HepG2 (cell line): ENCODE measurements at regions not wholly inside any gene's neighbourhood (a gene's known extent, or its start where the extent isn't known, plus 50 kb on each side); places are given as distances from the start of the nearest gene placed in this dataset.

Experiments
- ATAC-seq: fragments of 200-7000 bp; cut with Tn5 transposase; 3 replicates; pipeline ENCODE4 v1.9.1; 2020; ENCODE audit warnings: mild to moderate bottlenecking, moderate library complexity
- BruUV-seq: library from RNA; stranded (reverse); fragments of 400-500 nt; replicated peaks from 2 replicates; lab custom pipeline; 2021; lab: Mats Ljungman, UMichigan
- CTCF ChIA-PET: fragments of 300-600 bp; formaldehyde crosslinking; extraction: SDS; loops from one replicate; lab custom pipeline; 2021; ENCODE audit warnings: low total read pairs, inconsistent platforms, low intra/inter-chr PET ratio; lab: Yijun Ruan, JAX
- POLR2A ChIA-PET: fragments of 350-600 bp; sonication (Branson Sonifier 250); formaldehyde crosslinking; loops from one replicate; lab custom pipeline; 2020; ENCODE audit warnings: antibody characterized with exemption, inconsistent platforms; lab: Yijun Ruan, JAX
- DNase-seq: peaks from one replicate; pipeline ENCODE4 v3.0.0-alpha.2; 2015; ENCODE audit warnings: low spot score
- FAIRE-seq: peaks from 3 replicates; lab custom pipeline; 2011; peaks lifted over from hg19 to GRCh38; lab: Jason Lieb, UNC
- H2AFZ ChIP-seq: one replicate; pipeline ENCODE4 v1.6.1; 2011; ENCODE audit warnings: low read length, inconsistent platforms
- H3K27ac ChIP-seq: fragments of 300-600 bp; 3 replicates; pipeline ENCODE4 v1.8.0; 2011; ENCODE audit warnings: mixed run types, mild to moderate bottlenecking, mixed read lengths, low read length, inconsistent platforms; ENCODE audit not compliant: insufficient read depth; ENCODE audit errors: extremely low read length
- H3K27me3 ChIP-seq, 2 experiments: fragments of 200-600 bp in 1 of 2; 2 replicates in 1 of 2; 3 replicates in 1 of 2; pipeline versions ENCODE4 v1.6.0 to v1.8.0; 2011; ENCODE audit warnings: low read length in 2 of 2, mild to moderate bottlenecking in 2 of 2, moderate library complexity in 2 of 2, inconsistent platforms in 1 of 2; ENCODE audit not compliant: insufficient read depth in 2 of 2, control insufficient read depth in 1 of 2
- H3K36me3 ChIP-seq, 2 experiments: fragments of 200-600 bp in 1 of 2; replicated peaks in 1 of 2; 2 replicates in 1 of 2; 3 replicates in 1 of 2; pipeline versions ENCODE4 v1.5.1 to v1.8.0; 2011; ENCODE audit warnings: low read length in 2 of 2, inconsistent platforms in 1 of 2; ENCODE audit not compliant: insufficient read depth in 2 of 2, control insufficient read depth in 1 of 2
- H3K4me1 ChIP-seq: 2 replicates; pipeline ENCODE4 v1.5.1; 2012; ENCODE audit warnings: low read length, inconsistent platforms; ENCODE audit not compliant: insufficient read depth
- H3K4me2 ChIP-seq: 2 replicates; pipeline ENCODE4 v1.6.0; 2011; ENCODE audit warnings: low read depth, low read length, inconsistent platforms
- H3K4me3 ChIP-seq, 3 experiments: fragments of 200-600 bp in 1 of 3; sonication (generic), shearing (Covaris generic) in 1 of 3; replicated peaks in 1 of 3; 2 replicates each; pipeline ENCODE4 v1.5.1; 2011 to 2016; ENCODE audit warnings: low read length in 3 of 3, inconsistent platforms in 2 of 3, low read depth in 2 of 3, mild to moderate bottlenecking in 2 of 3, control low read depth in 1 of 3, mixed read lengths in 1 of 3; ENCODE audit not compliant: insufficient read depth in 1 of 3
- H3K79me2 ChIP-seq: one replicate; pipeline ENCODE4 v1.6.1; 2011; ENCODE audit warnings: low read length, inconsistent platforms; ENCODE audit not compliant: insufficient read depth
- H3K9ac ChIP-seq: 2 replicates; pipeline ENCODE4 v1.6.0; 2011; ENCODE audit warnings: mild to moderate bottlenecking, low read depth, low read length, inconsistent platforms; ENCODE audit not compliant: insufficient read depth
- H3K9me3 ChIP-seq: 2 replicates; pipeline ENCODE4 v1.5.1; 2012; ENCODE audit warnings: mild to moderate bottlenecking, low read length
- H4K20me1 ChIP-seq: 2 replicates; pipeline ENCODE4 v1.6.0; 2011; ENCODE audit warnings: inconsistent platforms, mild to moderate bottlenecking, low read length, moderate library complexity; ENCODE audit not compliant: insufficient read depth
- CHD4 ChIP-seq: fragments of 200-600 bp; sonication (generic); IDR thresholded peaks from 2 replicates; pipeline ENCODE4 v1.7.0; 2017; ENCODE audit warnings: mild to moderate bottlenecking, low read length, borderline replicate concordance
- FOSL2 ChIP-seq: sonication (generic); formaldehyde crosslinking; IDR thresholded peaks from 2 replicates; pipeline ENCODE4 v1.4.0; 2020; ENCODE audit warnings: missing genetic modification reagents
- KLF12 ChIP-seq: sonication (generic); formaldehyde crosslinking; IDR thresholded peaks from 2 replicates; pipeline ENCODE4 v1.4.0; 2020; ENCODE audit warnings: missing genetic modification reagents, borderline replicate concordance
- MIXL1 ChIP-seq: IDR thresholded peaks from 2 replicates; pipeline ENCODE4 v1.6.1; 2016
- MLXIP ChIP-seq: sonication (generic); formaldehyde crosslinking; IDR thresholded peaks from 2 replicates; pipeline ENCODE4 v1.9.0; 2021; ENCODE audit warnings: missing genetic modification reagents, borderline replicate concordance
- TEAD3 ChIP-seq: optimal IDR thresholded peaks from 2 replicates; pipeline ENCODE3; 2016; ENCODE audit warnings: borderline replicate concordance
- ZNF616 ChIP-seq: sonication (generic); formaldehyde crosslinking; IDR thresholded peaks from 2 replicates; pipeline ENCODE4 v1.5.0; 2020; ENCODE audit warnings: low read depth, mild to moderate bottlenecking, missing genetic modification reagents
- ZNF790 ChIP-seq: sonication (generic); formaldehyde crosslinking; IDR thresholded peaks from 2 replicates; pipeline ENCODE4 v1.8.0; 2022; ENCODE audit warnings: missing genetic modification reagents, mild to moderate bottlenecking, borderline replicate concordance
- WGBS: methylation state at CpG from one replicate; pipeline ENCODE4 v1.1.6; 2017; ENCODE audit warnings: low lambda C conversion rate; 5-methylcytosine and 5-hydroxymethylcytosine counted together
- in situ Hi-C: cut with HindIII; loops from 2 replicates; pipeline ENCODE4 v1.10.0; 2017; ENCODE audit warnings: low pct_unique_long_range_greater_than_20kb; ENCODE audit not compliant: extremely low pct_ligation_motif_present
- intact Hi-C: fragments of 100-400 bp; cut with micrococcal nuclease; formaldehyde crosslinking; loops from one replicate; pipeline ENCODE4 v1.10.0; 2022; ENCODE audit not compliant: unreplicated experiment
- TF ChIP-seq, protein P1 (sequence below): sonication (generic); formaldehyde crosslinking; IDR thresholded peaks from 2 replicates; pipeline ENCODE4 v1.4.0; 2020; ENCODE audit warnings: missing genetic modification reagents
- TF ChIP-seq, protein P2 (sequence below), 2 experiments: sonication (generic) in 1 of 2; formaldehyde crosslinking in 1 of 2; IDR thresholded peaks; 2 replicates each; pipeline versions ENCODE4 v1.4.0 to v1.6.1; 2018 to 2020; ENCODE audit warnings: missing genetic modification reagents in 2 of 2, borderline replicate concordance in 1 of 2, low read depth in 1 of 2, mild to moderate bottlenecking in 1 of 2, missing biosample characterization in 1 of 2

- H3K9ac ChIP-seq = no peak overlapping the region
- no peak for FAIRE-seq
- H3K4me2 ChIP-seq = peak overlapping the region; percentile 83
Measured at GRCh38 chr10:92755725-92756124, 66.0 kb downstream of the HHEX start.

GRCh38 chr10:92756201-92757065 is 66.7 kb downstream of the HHEX start:
- Histone ChIP-seq H3K79me2 (no peaks in the 10 kb centered on the region), H3K36me3 (no peaks in the 10 kb centered on the region), H3K9ac (peak overlapping the region; percentile 43), H3K4me3 (peak overlapping the region; percentile 17 to 60 (median 37)), H3K27me3 (no peaks in the 10 kb centered on the region), H2AFZ (peak overlapping the region; percentile 20), H3K27ac (peak overlapping the region; percentile 41), H3K4me2 (peak overlapping the region; percentile 83), H4K20me1 (no peaks in the 10 kb centered on the region), H3K9me3 (no peaks in the 10 kb centered on the region), H3K4me1 (peaks cover 63% of the 10 kb centered on the region)
- TSS peak; percentile 59 for BruUV-seq
- ChIA-PET CTCF (no interaction called here), POLR2A (interaction anchor here (0.9 to 1.6 kb wide), 5 partner anchors 15 to 92 kb away, joined by 3 to 13 read pairs (median 3); partner anchors contain the start of genes EXOC6 and HHEX)
- ATAC-seq (peak; percentile 75), FAIRE-seq (peak; percentile 77), DNase-seq (peak; percentile 92)
- WGBS = 12% methylated on average over 10 of the region's 10 CpGs
- in situ Hi-C loops = no loop called here
- intact Hi-C loops = loop anchor here (1.0 to 2.0 kb wide), 4 partner anchors 44 to 87 kb away; partner anchors contain the start of gene HHEX
- TF ChIP-seq MLXIP (CRISPR knock-in tag) = no peak
- no peak for TF ChIP-seq ZNF616 (CRISPR knock-in tag)
- no peak for TF ChIP-seq ZNF790
- TF ChIP-seq MIXL1 (CRISPR knock-in tag) = peak; percentile 42; the same call in 1 of the 2 replicates
- TF ChIP-seq TEAD3 (CRISPR knock-in tag) = peak; percentile 45
- TF ChIP-seq, protein P1, sequence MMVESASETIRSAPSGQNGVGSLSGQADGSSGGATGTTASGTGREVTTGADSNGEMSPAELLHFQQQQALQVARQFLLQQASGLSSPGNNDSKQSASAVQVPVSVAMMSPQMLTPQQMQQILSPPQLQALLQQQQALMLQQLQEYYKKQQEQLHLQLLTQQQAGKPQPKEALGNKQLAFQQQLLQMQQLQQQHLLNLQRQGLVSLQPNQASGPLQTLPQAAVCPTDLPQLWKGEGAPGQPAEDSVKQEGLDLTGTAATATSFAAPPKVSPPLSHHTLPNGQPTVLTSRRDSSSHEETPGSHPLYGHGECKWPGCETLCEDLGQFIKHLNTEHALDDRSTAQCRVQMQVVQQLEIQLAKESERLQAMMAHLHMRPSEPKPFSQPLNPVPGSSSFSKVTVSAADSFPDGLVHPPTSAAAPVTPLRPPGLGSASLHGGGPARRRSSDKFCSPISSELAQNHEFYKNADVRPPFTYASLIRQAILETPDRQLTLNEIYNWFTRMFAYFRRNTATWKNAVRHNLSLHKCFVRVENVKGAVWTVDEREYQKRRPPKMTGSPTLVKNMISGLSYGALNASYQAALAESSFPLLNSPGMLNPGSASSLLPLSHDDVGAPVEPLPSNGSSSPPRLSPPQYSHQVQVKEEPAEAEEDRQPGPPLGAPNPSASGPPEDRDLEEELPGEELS = peak; percentile 93
- TF ChIP-seq, protein P2, sequence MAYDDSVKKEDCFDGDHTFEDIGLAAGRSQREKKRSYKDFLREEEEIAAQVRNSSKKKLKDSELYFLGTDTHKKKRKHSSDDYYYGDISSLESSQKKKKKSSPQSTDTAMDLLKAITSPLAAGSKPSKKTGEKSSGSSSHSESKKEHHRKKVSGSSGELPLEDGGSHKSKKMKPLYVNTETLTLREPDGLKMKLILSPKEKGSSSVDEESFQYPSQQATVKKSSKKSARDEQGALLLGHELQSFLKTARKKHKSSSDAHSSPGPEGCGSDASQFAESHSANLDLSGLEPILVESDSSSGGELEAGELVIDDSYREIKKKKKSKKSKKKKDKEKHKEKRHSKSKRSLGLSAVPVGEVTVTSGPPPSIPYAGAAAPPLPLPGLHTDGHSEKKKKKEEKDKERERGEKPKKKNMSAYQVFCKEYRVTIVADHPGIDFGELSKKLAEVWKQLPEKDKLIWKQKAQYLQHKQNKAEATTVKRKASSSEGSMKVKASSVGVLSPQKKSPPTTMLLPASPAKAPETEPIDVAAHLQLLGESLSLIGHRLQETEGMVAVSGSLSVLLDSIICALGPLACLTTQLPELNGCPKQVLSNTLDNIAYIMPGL (CRISPR knock-in tag; IDR thresholded peaks at IDR 0.05; ENCODE audit: borderline replicate concordance in 1 of 2, low read depth in 1 of 2) = 0 out of 4 replicates have a peak, but pooled peaks have one; percentile 38 to 40

More at GRCh38 chr10:92755725-92756124, 66.0 kb downstream of the HHEX start:
- ATAC-seq (no peak), DNase-seq (no peak)
- H3K27me3 ChIP-seq = no peaks in the 10 kb centered on the region
- 52% methylated on average over 2 of the region's 2 CpGs for WGBS
- no TSS peak for BruUV-seq
- no peaks in the 10 kb centered on the region for H3K79me2 ChIP-seq
- ChIA-PET POLR2A (interaction anchor here (0.9 to 1.5 kb wide), 4 partner anchors 14 to 92 kb away, joined by 3 to 13 read pairs (median 3); partner anchors contain the start of genes EXOC6 and HHEX), CTCF (no interaction called here)
- H3K4me3 ChIP-seq = peak overlapping the region in 2 of 3 experiments; percentile 37 to 60; a peak in 2 of 6 replicates
- no peaks in the 10 kb centered on the region for H3K36me3 ChIP-seq
- peaks cover 64% of the 10 kb centered on the region for H3K4me1 ChIP-seq
- peak overlapping the region; percentile 41 for H3K27ac ChIP-seq
- in situ Hi-C loops (no loop called here), intact Hi-C loops (loop anchor here (1.0 to 2.0 kb wide), 4 partner anchors 43 to 88 kb away; partner anchors contain the start of gene HHEX)
- no peak overlapping the region for H2AFZ ChIP-seq
- TF ChIP-seq CHD4 (no peak), KLF12 (CRISPR knock-in tag) (no peak), FOSL2 (CRISPR knock-in tag) (no peak)
- no peaks in the 10 kb centered on the region for H3K9me3 ChIP-seq
- H4K20me1 ChIP-seq = no peaks in the 10 kb centered on the region
